ENCODE measurements at regions not wholly inside any gene's neighbourhood (a gene's known extent, or its start where the extent isn't known, plus 50 kb on each side); places are given as distances from the start of the nearest gene placed in this dataset.

- H3K9me3 Mint-ChIP-seq (ENCODE audit: unreplicated experiment), result no peaks in the 10 kb centered on the region
- no TSS peak for BruUV-seq (replicated peaks)
- ChIA-PET CTCF (no interaction called here), POLR2A (no interaction called here)
- H3K4me1 Mint-ChIP-seq (ENCODE audit: low read depth, unreplicated experiment), result no peaks in the 10 kb centered on the region
- intact Hi-C loops (cut with micrococcal nuclease; ENCODE audit: unreplicated experiment), result no loop called here
- peaks cover 5% of the 10 kb centered on the region for H3K27me3 Mint-ChIP-seq (ENCODE audit: insufficient read depth, unreplicated experiment)
- no peak for DNase-seq
- Histone ChIP-seq H3K36me3 (ENCODE audit: control insufficient read depth, insufficient read depth, low read length) (no peaks in the 10 kb centered on the region), H3K4me1 (no peaks in the 10 kb centered on the region), H3K9me3 (no peaks in the 10 kb centered on the region), H3K27me3 (replicated peaks; ENCODE audit: control insufficient read depth, insufficient read depth, low read length) (no peaks in the 10 kb centered on the region), H3K4me3 (ENCODE audit: low read depth, low read length) (no peak overlapping the region)
- no peak overlapping the region for H3K27ac Mint-ChIP-seq (ENCODE audit: unreplicated experiment)
- no peaks in the 10 kb centered on the region for H3K36me3 Mint-ChIP-seq (ENCODE audit: insufficient read depth, unreplicated experiment)
- no peak for TF ChIP-seq CTCF (IDR thresholded peaks at IDR 0.05; ENCODE audit: insufficient read depth in 1 of 2, low read depth in 1 of 2, low read length in 1 of 2, severe bottlenecking in 1 of 2, unreplicated experiment in 1 of 2)
- no peak overlapping the region for H3K4me3 Mint-ChIP-seq (ENCODE audit: unreplicated experiment)
Measured at GRCh38 chr18:60996822-60997221, 336.4 kb upstream of the CDH20 start.

- POLR2A ChIA-PET, result no interaction called here
- no TSS peak for BruUV-seq (replicated peaks)
Measured at GRCh38 chr18:61001138-61001537, 332.1 kb upstream of the CDH20 start.

GRCh38 chr18:61006687-61007224 lies 326.5 kb upstream of the CDH20 start:
- no TSS peak for BruUV-seq (replicated peaks)
- no peaks in the 10 kb centered on the region for H3K9me3 Mint-ChIP-seq (ENCODE audit: unreplicated experiment)
- H3K4me3 Mint-ChIP-seq (ENCODE audit: unreplicated experiment), result no peak overlapping the region
- ChIA-PET CTCF (no interaction called here), POLR2A (no interaction called here)
- no peak overlapping the region for H3K27ac Mint-ChIP-seq (ENCODE audit: unreplicated experiment)
- intact Hi-C loops (cut with micrococcal nuclease; ENCODE audit: unreplicated experiment), result no loop called here
- H3K36me3 Mint-ChIP-seq (ENCODE audit: insufficient read depth, unreplicated experiment), result no peaks in the 10 kb centered on the region
- H3K9me3 ChIP-seq, result no peaks in the 10 kb centered on the region
- H3K36me3 ChIP-seq (ENCODE audit: control insufficient read depth, insufficient read depth, low read length), result no peaks in the 10 kb centered on the region
- no peaks in the 10 kb centered on the region for H3K4me1 Mint-ChIP-seq (ENCODE audit: low read depth, unreplicated experiment)
- H3K4me1 ChIP-seq, result no peaks in the 10 kb centered on the region
- H3K4me3 ChIP-seq (ENCODE audit: low read depth, low read length), result no peak overlapping the region
- no peaks in the 10 kb centered on the region for H3K27me3 ChIP-seq (replicated peaks; ENCODE audit: control insufficient read depth, insufficient read depth, low read length)
- no peak for TF ChIP-seq CTCF (IDR thresholded peaks at IDR 0.05; ENCODE audit: insufficient read depth in 1 of 2, low read depth in 1 of 2, low read length in 1 of 2, severe bottlenecking in 1 of 2, unreplicated experiment in 1 of 2)
- no peak for DNase-seq
- no peaks in the 10 kb centered on the region for H3K27me3 Mint-ChIP-seq (ENCODE audit: insufficient read depth, unreplicated experiment)

More at GRCh38 chr18:61001138-61001537, 332.1 kb upstream of the CDH20 start:
- Histone ChIP-seq H3K4me1 (no peaks in the 10 kb centered on the region), H3K4me3 (ENCODE audit: low read depth, low read length) (no peak overlapping the region), H3K27me3 (replicated peaks; ENCODE audit: control insufficient read depth, insufficient read depth, low read length) (no peaks in the 10 kb centered on the region), H3K9me3 (no peaks in the 10 kb centered on the region), H3K36me3 (ENCODE audit: control insufficient read depth, insufficient read depth, low read length) (no peaks in the 10 kb centered on the region)
- no peak overlapping the region for H3K27ac Mint-ChIP-seq (ENCODE audit: unreplicated experiment)
- intact Hi-C loops (cut with micrococcal nuclease; ENCODE audit: unreplicated experiment), result no loop called here
- no peaks in the 10 kb centered on the region for H3K36me3 Mint-ChIP-seq (ENCODE audit: insufficient read depth, unreplicated experiment)
- CTCF ChIA-PET, result no interaction called here
- no peaks in the 10 kb centered on the region for H3K9me3 Mint-ChIP-seq (ENCODE audit: unreplicated experiment)
- H3K4me3 Mint-ChIP-seq (ENCODE audit: unreplicated experiment), result no peak overlapping the region
- TF ChIP-seq CTCF (IDR thresholded peaks at IDR 0.05; ENCODE audit: insufficient read depth in 1 of 2, low read depth in 1 of 2, low read length in 1 of 2, severe bottlenecking in 1 of 2, unreplicated experiment in 1 of 2), result no peak
- H3K27me3 Mint-ChIP-seq (ENCODE audit: insufficient read depth, unreplicated experiment), result peaks cover 5% of the 10 kb centered on the region
- no peaks in the 10 kb centered on the region for H3K4me1 Mint-ChIP-seq (ENCODE audit: low read depth, unreplicated experiment)
- DNase-seq, result no peak

Data from Caco-2 (cell line).